Esophagus muscularis mucosa (tissue), 4 donors: ENCODE measurements at regions not wholly inside any gene's neighbourhood (a gene's known extent, or its start where the extent isn't known, plus 50 kb on each side); places are given as distances from the start of the nearest gene placed in this dataset.

Source experiments
- DNase-seq: peaks from one replicate; pipeline ENCODE4 v3.0.0-alpha.2; 2017; ENCODE audit errors: extremely low spot score
- H3K27ac ChIP-seq, 4 donors: fragments of 200-600 bp; sonication (generic); replicated peaks in 1 of 4; 1 replicate in 3 of 4; 2 replicates in 1 of 4; pipeline ENCODE4 v1.5.1; 2016 to 2019; ENCODE audit warnings: mild to moderate bottlenecking in 1 of 4
- H3K27me3 ChIP-seq, 4 donors: fragments of 200-600 bp; sonication (generic); one replicate each; pipeline versions ENCODE4 v1.5.1 to v1.6.0; 2016 to 2019
- H3K36me3 ChIP-seq, 4 donors: fragments of 200-600 bp; sonication (generic); one replicate each; pipeline ENCODE4 v1.5.1; 2016 to 2019
- H3K4me1 ChIP-seq, 4 donors: fragments of 200-600 bp; sonication (generic); one replicate each; pipeline ENCODE4 v1.5.1; 2016 to 2019
- H3K4me3 ChIP-seq, 4 donors: fragments of 200-600 bp; sonication (generic); 1 replicate in 2 of 4; 2 replicates in 2 of 4; pipeline ENCODE4 v1.5.1; 2016 to 2019; ENCODE audit warnings: mild to moderate bottlenecking in 4 of 4, moderate library complexity in 1 of 4
- H3K9me3 ChIP-seq, 4 donors: fragments of 200-600 bp; sonication (generic); 1 replicate in 3 of 4; 2 replicates in 1 of 4; pipeline ENCODE4 v1.5.1; 2016 to 2019
- CTCF ChIP-seq, 3 experiments: fragments of 200-600 bp in 2 of 3; fragments of 450-650 bp in 1 of 3; sonication (generic) in 2 of 3; IDR thresholded peaks; one replicate each; pipeline ENCODE4 v1.5.1; 2017 to 2019; ENCODE audit warnings: antibody characterized with exemption in 3 of 3, mild to moderate bottlenecking in 2 of 3, moderate library complexity in 1 of 3
- EP300 ChIP-seq: sonication (generic); formaldehyde crosslinking; IDR thresholded peaks from one replicate; pipeline ENCODE4 v1.6.1; 2017; ENCODE audit warnings: antibody characterized with exemption
- POLR2A ChIP-seq: fragments of 450-650 bp; IDR thresholded peaks from one replicate; pipeline ENCODE4 v1.6.1; 2017; ENCODE audit warnings: antibody characterized with exemption, moderate library complexity, mild to moderate bottlenecking, low read depth
- POLR2AphosphoS5 ChIP-seq, 2 donors: sonication (generic); formaldehyde crosslinking; IDR thresholded peaks; one replicate each; pipeline ENCODE4 v1.6.1; 2017; ENCODE audit warnings: antibody characterized with exemption in 2 of 2
- WGBS: methylation state at CpG from one replicate; pipeline ENCODE4 v1.1.5; 2018; 5-methylcytosine and 5-hydroxymethylcytosine counted together
- intact Hi-C: fragments of 100-400 bp; cut with DNase I; formaldehyde crosslinking; loops from one replicate; pipeline ENCODE4 v1.15.1; 2023
- small RNA-seq, 3 donors: library from RNA; depleted of rRNA; stranded (forward); fragments of <200 nt; gene quantifications; one replicate each; pipeline ENCODE3, GENCODE V24; 2016

- intact Hi-C loops, result no loop called here
- Histone ChIP-seq H3K27ac (no peak overlapping the region), H3K4me1 (no peaks in the 10 kb centered on the region), H3K36me3 (no peaks in the 10 kb centered on the region), H3K9me3 (peaks cover 0 to 16% (median 8%) of the 10 kb centered on the region in 4 donors), H3K4me3 (no peak overlapping the region), H3K27me3 (peaks cover 0 to 13% (median 0%) of the 10 kb centered on the region in 4 donors)
- WGBS, result 71% methylated on average over 7 of the region's 7 CpGs
- DNase-seq, result no peak
- TF ChIP-seq CTCF (IDR thresholded peaks at IDR 0.05), result no peak
- no peak for TF ChIP-seq POLR2AphosphoS5 (IDR thresholded peaks at IDR 0.05)
- TF ChIP-seq POLR2A, result no peak
- no peak for TF ChIP-seq EP300
Observed at GRCh38 chrX:576904-577560, 53.6 kb upstream of the SHOX start.

GRCh38 chrX:578531-578930, 52.1 kb upstream of the SHOX start:
- Histone ChIP-seq H3K27me3 (peaks cover 0 to 13% (median 0%) of the 10 kb centered on the region in 4 donors), H3K27ac (no peak overlapping the region), H3K4me1 (no peaks in the 10 kb centered on the region), H3K4me3 (no peak overlapping the region), H3K9me3 (peaks cover 0 to 16% (median 8%) of the 10 kb centered on the region in 4 donors), H3K36me3 (no peaks in the 10 kb centered on the region)
- WGBS, result 51% methylated on average over 9 of the region's 9 CpGs
- intact Hi-C loops, result no loop called here
- TF ChIP-seq POLR2A (no peak), POLR2AphosphoS5 (IDR thresholded peaks at IDR 0.05) (no peak), CTCF (IDR thresholded peaks at IDR 0.05) (no peak), EP300 (no peak)
- no peak for DNase-seq

GRCh38 chrX:580030-580429, 50.6 kb upstream of the SHOX start:
- intact Hi-C loops, result no loop called here
- no peak overlapping the region for H3K27ac ChIP-seq
- WGBS, result 66% methylated on average over 4 of the region's 7 CpGs
- TF ChIP-seq POLR2A, result no peak
- no peak for TF ChIP-seq EP300
- TF ChIP-seq POLR2AphosphoS5 (IDR thresholded peaks at IDR 0.05), result no peak
- no peak for TF ChIP-seq CTCF (IDR thresholded peaks at IDR 0.05)
- H3K9me3 ChIP-seq, result peaks cover 0 to 16% (median 8%) of the 10 kb centered on the region in 4 donors
- no peaks in the 10 kb centered on the region for H3K4me1 ChIP-seq
- DNase-seq, result no peak
- H3K27me3 ChIP-seq, result peaks cover 0 to 3% (median 0%) of the 10 kb centered on the region in 4 donors
- no peaks in the 10 kb centered on the region for H3K36me3 ChIP-seq
- no peak overlapping the region for H3K4me3 ChIP-seq

Small RNAs in the stretch of these regions (small RNA-seq; reads per million reads assigned to genes)
- gene KRT18P53, result 0 reads per million in 3 donors
